Hepatocyte (in vitro differentiated cells): ENCODE measurements at regions not wholly inside any gene's neighbourhood (a gene's known extent, or its start where the extent isn't known, plus 50 kb on each side); places are given as distances from the start of the nearest gene placed in this dataset.

ENCODE experiments used
- EZH2 ChIP-seq: fragments of 200-600 bp; sonication (generic); IDR thresholded peaks from 2 replicates; pipeline ENCODE4 v1.6.1; 2016; ENCODE audit warnings: antibody characterized with exemption, mild to moderate bottlenecking, borderline replicate concordance
- TF ChIP-seq, protein P1 (sequence below): fragments of 200-600 bp; sonication (generic); IDR thresholded peaks from 2 replicates; pipeline ENCODE4 v1.5.1; 2016; ENCODE audit warnings: antibody characterized with exemption, mild to moderate bottlenecking; ENCODE audit not compliant: poor library complexity

DNA sequence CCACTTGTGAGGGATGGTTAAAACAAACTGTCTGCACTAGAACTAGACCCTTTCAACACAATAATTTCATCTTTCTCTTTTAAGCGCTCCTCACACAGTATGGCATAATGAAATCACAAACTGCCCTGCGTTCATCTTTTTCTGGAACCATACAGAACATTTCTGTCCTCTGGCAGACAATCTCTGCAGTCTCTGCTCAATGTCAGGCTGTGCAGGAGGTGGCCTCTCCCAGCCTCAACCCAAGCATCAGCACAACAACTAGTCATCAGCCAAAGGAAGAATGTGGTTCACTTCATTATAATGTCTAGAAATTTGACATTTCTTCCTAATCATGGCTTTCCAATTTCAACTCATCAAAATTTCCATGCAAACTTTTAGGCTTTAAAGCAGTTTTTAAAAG is 125.1 kb upstream of the STARD13 start:
- TF ChIP-seq, protein P1, sequence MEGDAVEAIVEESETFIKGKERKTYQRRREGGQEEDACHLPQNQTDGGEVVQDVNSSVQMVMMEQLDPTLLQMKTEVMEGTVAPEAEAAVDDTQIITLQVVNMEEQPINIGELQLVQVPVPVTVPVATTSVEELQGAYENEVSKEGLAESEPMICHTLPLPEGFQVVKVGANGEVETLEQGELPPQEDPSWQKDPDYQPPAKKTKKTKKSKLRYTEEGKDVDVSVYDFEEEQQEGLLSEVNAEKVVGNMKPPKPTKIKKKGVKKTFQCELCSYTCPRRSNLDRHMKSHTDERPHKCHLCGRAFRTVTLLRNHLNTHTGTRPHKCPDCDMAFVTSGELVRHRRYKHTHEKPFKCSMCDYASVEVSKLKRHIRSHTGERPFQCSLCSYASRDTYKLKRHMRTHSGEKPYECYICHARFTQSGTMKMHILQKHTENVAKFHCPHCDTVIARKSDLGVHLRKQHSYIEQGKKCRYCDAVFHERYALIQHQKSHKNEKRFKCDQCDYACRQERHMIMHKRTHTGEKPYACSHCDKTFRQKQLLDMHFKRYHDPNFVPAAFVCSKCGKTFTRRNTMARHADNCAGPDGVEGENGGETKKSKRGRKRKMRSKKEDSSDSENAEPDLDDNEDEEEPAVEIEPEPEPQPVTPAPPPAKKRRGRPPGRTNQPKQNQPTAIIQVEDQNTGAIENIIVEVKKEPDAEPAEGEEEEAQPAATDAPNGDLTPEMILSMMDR = no peak
- no peak for TF ChIP-seq EZH2
